ENCODE measurements at regions not wholly inside any gene's neighbourhood (a gene's known extent, or its start where the extent isn't known, plus 50 kb on each side); places are given as distances from the start of the nearest gene placed in this dataset.

DNA sequence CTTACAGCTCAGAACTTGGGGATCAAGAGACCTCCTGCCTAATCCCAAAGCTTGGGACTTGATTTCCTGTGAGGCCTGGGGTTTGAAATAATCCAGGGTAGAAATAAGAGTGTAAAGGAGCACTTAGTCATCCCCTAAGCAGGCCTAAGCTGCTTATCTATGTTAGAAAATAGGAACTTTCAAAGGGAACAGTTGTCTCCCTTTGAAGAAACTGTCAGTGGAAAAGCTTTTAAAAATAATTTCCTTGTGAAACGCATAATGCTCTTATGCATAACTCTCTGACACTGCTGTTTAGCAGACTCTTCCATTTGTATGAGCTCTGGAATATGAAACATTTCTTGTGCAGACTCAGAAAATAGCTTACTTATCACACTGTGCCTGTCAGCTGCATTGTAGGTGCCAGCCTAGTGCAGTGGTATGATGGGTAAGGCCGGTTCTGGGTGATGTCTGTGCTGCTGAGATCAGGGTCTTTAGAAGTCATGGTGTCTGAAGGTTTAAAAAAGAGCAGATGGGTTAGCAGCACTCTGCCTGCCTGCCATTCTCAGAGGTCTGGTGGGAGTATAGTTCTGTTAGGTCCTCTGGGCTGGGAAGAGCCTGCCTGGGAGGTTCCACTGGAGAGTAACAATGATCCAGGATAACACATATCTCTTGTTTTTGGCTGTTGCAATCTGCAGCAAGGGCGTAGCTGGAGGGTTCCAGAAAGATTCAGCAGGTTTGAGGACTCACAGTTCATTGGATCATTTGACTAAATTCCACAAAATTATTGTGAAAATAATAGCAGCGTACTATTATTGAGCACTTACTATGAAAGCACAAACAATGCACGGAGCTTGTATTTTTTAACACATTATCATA is 283.2 kb upstream of the MEX3C start (continued):
- TF ChIP-seq ZSCAN29 (IDR thresholded peaks at IDR 0.05) (no peak), ZNF24 (IDR thresholded peaks at IDR 0.05) (no peak), SKIL (IDR thresholded peaks at IDR 0.05; ENCODE audit: low read depth, poor library complexity, severe bottlenecking) (no peak), IKZF2 (IDR thresholded peaks at IDR 0.05) (no peak), ELK1 (IDR thresholded peaks at IDR 0.05; ENCODE audit: low read depth, low read length) (no peak), STAT3 (IDR thresholded peaks at IDR 0.05; ENCODE audit: low read depth, low read length) (no peak), ZBED1 (IDR thresholded peaks at IDR 0.05; ENCODE audit: borderline replicate concordance) (no peak), FOXM1 (IDR thresholded peaks at IDR 0.05; ENCODE audit: low read depth, low read length) (no peak), ZNF207 (IDR thresholded peaks at IDR 0.05; ENCODE audit: borderline replicate concordance) (no peak), SMAD1 (IDR thresholded peaks at IDR 0.05; ENCODE audit: low read depth, partially characterized antibody) (no peak), ZNF687 (IDR thresholded peaks at IDR 0.05) (no peak), CBX5 (IDR thresholded peaks at IDR 0.05; ENCODE audit: low read depth) (no peak)

All from GM12878 (cell line).